Activated CD8-positive, alpha-beta memory T cell treated with anti-CD3 and anti-CD28 coated beads for 36 hours (primary cell): ENCODE measurements at regions not wholly inside any gene's neighbourhood (a gene's known extent, or its start where the extent isn't known, plus 50 kb on each side); places are given as distances from the start of the nearest gene placed in this dataset.
"Not testable (repeated sequence)": the region's sequence is repeated elsewhere in the genome, so short reads cannot be mapped to it uniquely, and the experiment has no call there.

Experiments used
- CTCF ChIA-PET: fragments of 350-600 bp; sonication (Branson Sonifier 250); formaldehyde crosslinking; loops from one replicate; lab custom pipeline; 2021; ENCODE audit warnings: antibody characterized with exemption; lab: Charles Lee
- POLR2A ChIA-PET: fragments of 350-600 bp; sonication (Branson Sonifier 250); formaldehyde crosslinking; loops from one replicate; lab custom pipeline; 2021; ENCODE audit warnings: antibody characterized with exemption; lab: Charles Lee

- ChIA-PET CTCF (no interaction called here), POLR2A (no interaction called here)
These were observed 225.8 kb upstream of the SLCO3A1 start for GRCh38 chr15:91627473-91628278.

GRCh38 chr15:91630090-91630489 is 223.4 kb upstream of the SLCO3A1 start:
- CTCF ChIA-PET: no interaction called here
- POLR2A ChIA-PET: no interaction called here

- CTCF ChIA-PET: no interaction called here
- POLR2A ChIA-PET: no interaction called here
These were observed 221.3 kb upstream of the SLCO3A1 start for GRCh38 chr15:91632176-91632575.

- CTCF ChIA-PET: no interaction called here
- POLR2A ChIA-PET: no interaction called here
These were observed 220.5 kb upstream of the SLCO3A1 start for GRCh38 chr15:91632981-91633380.

- ChIA-PET POLR2A (no interaction called here), CTCF (no interaction called here)
These were observed 219.3 kb upstream of the SLCO3A1 start for GRCh38 chr15:91634179-91634578.

- ChIA-PET CTCF (no interaction called here), POLR2A (no interaction called here)
These were observed 218.4 kb upstream of the SLCO3A1 start for GRCh38 chr15:91635080-91635479.

GRCh38 chr15:91635641-91636040 is 217.9 kb upstream of the SLCO3A1 start:
- ChIA-PET CTCF (no interaction called here), POLR2A (no interaction called here)

- CTCF ChIA-PET: no interaction called here
- POLR2A ChIA-PET: no interaction called here
These were observed 204.5 kb upstream of the SLCO3A1 start for GRCh38 chr15:91649016-91649415.

GRCh38 chr15:91649831-91650321 is 203.6 kb upstream of the SLCO3A1 start:
- ChIA-PET CTCF (no interaction called here), POLR2A (no interaction called here)

- ChIA-PET CTCF (no interaction called here), POLR2A (no interaction called here)
These were observed 202.3 kb upstream of the SLCO3A1 start for GRCh38 chr15:91651251-91651650.

GRCh38 chr15:91652610-91653207 is 200.8 kb upstream of the SLCO3A1 start:
- CTCF ChIA-PET: no interaction called here

GRCh38 chr15:91655563-91656290 is 197.8 kb upstream of the SLCO3A1 start:
- POLR2A ChIA-PET, CTCF ChIA-PET: not testable (repeated sequence)

More at GRCh38 chr15:91652610-91653207, 200.8 kb upstream of the SLCO3A1 start:
- POLR2A ChIA-PET: no interaction called here

- CTCF ChIA-PET: interaction anchor here (1.5 kb wide), 1 partner anchor 46 kb away, joined by 3 read pairs; no protein-coding TSS in a partner anchor
- POLR2A ChIA-PET: no interaction called here
These were observed 193.3 kb upstream of the SLCO3A1 start for GRCh38 chr15:91660174-91660649.

GRCh38 chr15:91664224-91664836 is 189.2 kb upstream of the SLCO3A1 start:
- CTCF ChIA-PET: no interaction called here

GRCh38 chr15:91665212-91665611 is 188.3 kb upstream of the SLCO3A1 start:
- CTCF ChIA-PET: no interaction called here
- POLR2A ChIA-PET: no interaction called here

More at GRCh38 chr15:91664224-91664836, 189.2 kb upstream of the SLCO3A1 start:
- POLR2A ChIA-PET: no interaction called here

- POLR2A ChIA-PET: no interaction called here
- CTCF ChIA-PET: no interaction called here
These were observed 185.1 kb upstream of the SLCO3A1 start for GRCh38 chr15:91668370-91668769.

- ChIA-PET POLR2A (no interaction called here), CTCF (no interaction called here)
These were observed 183.4 kb upstream of the SLCO3A1 start for GRCh38 chr15:91670108-91670507.

GRCh38 chr15:91678003-91678402 is 175.5 kb upstream of the SLCO3A1 start:
- POLR2A ChIA-PET: no interaction called here
- CTCF ChIA-PET: no interaction called here

GRCh38 chr15:91679447-91679846 is 174.1 kb upstream of the SLCO3A1 start:
- ChIA-PET POLR2A (no interaction called here), CTCF (no interaction called here)

- ChIA-PET CTCF (no interaction called here), POLR2A (no interaction called here)
These were observed 168.1 kb upstream of the SLCO3A1 start for GRCh38 chr15:91685436-91685835.
